K562 (cell line): ENCODE measurements at regions not wholly inside any gene's neighbourhood (a gene's known extent, or its start where the extent isn't known, plus 50 kb on each side); places are given as distances from the start of the nearest gene placed in this dataset.

Experiments used
- ATAC-seq: fragments of 200-7000 bp; cut with Tn5 transposase; 3 replicates; pipeline ENCODE4 v1.9.1; 2020; ENCODE audit warnings: moderate library complexity
- BruUV-seq: library from RNA; stranded (reverse); fragments of 400-500 nt; replicated peaks from 2 replicates; lab custom pipeline; 2021; lab: Mats Ljungman, UMichigan
- CTCF ChIA-PET: fragments of 300-600 bp; formaldehyde crosslinking; extraction: SDS; loops from one replicate; lab custom pipeline; 2021; ENCODE audit warnings: low intra/inter-chr PET ratio; lab: Yijun Ruan, JAX
- POLR2A ChIA-PET: fragments of 300-600, 350-650 bp; sonication (Branson Sonifier 250); formaldehyde crosslinking; extraction: SDS; loops from one replicate; lab custom pipeline; 2021; ENCODE audit warnings: antibody characterized with exemption, inconsistent platforms; lab: Yijun Ruan, JAX
- DNase-seq, 4 experiments: peaks; one replicate each; pipeline versions ENCODE4 v3.0.0 to v3.0.0-alpha.2; 2011 to 2018; ENCODE audit warnings: low spot score in 3 of 4, mixed read lengths in 3 of 4; ENCODE audit errors: extremely low read depth in 1 of 4
- FAIRE-seq: peaks from 2 replicates; lab custom pipeline; 2011; peaks lifted over from hg19 to GRCh38; lab: Jason Lieb, UNC
- H2AFZ ChIP-seq: 2 replicates; pipeline ENCODE4 v1.6.0; 2011; ENCODE audit warnings: low read depth, low read length, control low read depth, inconsistent platforms
- H3K27ac ChIP-seq: fragments of 200-600 bp; 3 replicates; pipeline ENCODE4 v1.8.0; 2011; ENCODE audit warnings: low read depth, mild to moderate bottlenecking, control low read depth, inconsistent platforms, low read length, moderate library complexity, mixed read lengths; ENCODE audit errors: extremely low read depth
- H3K27me3 ChIP-seq, 2 experiments: fragments of 300-600 bp in 1 of 2; 2 replicates in 1 of 2; 3 replicates in 1 of 2; pipeline versions ENCODE4 v1.6.0 to v1.8.0; 2011; ENCODE audit warnings: inconsistent platforms in 2 of 2, low read length in 2 of 2, mild to moderate bottlenecking in 1 of 2, mixed read lengths in 1 of 2, moderate library complexity in 1 of 2; ENCODE audit not compliant: control insufficient read depth in 2 of 2, insufficient read depth in 2 of 2
- H3K36me3 ChIP-seq: fragments of 300-600 bp; 3 replicates; pipeline ENCODE4 v1.8.0; 2011; ENCODE audit warnings: mild to moderate bottlenecking, low read length, inconsistent platforms; ENCODE audit not compliant: control insufficient read depth, insufficient read depth
- H3K4me1 ChIP-seq, 2 experiments: fragments of 200-600 bp in 1 of 2; replicated peaks in 1 of 2; 2 replicates in 1 of 2; 3 replicates in 1 of 2; pipeline versions ENCODE4 v1.5.1 to v1.8.0; 2011; ENCODE audit warnings: inconsistent platforms in 2 of 2, low read length in 2 of 2, mild to moderate bottlenecking in 1 of 2, mixed read lengths in 1 of 2, moderate library complexity in 1 of 2; ENCODE audit not compliant: control insufficient read depth in 2 of 2, insufficient read depth in 2 of 2
- H3K4me2 ChIP-seq: 2 replicates; pipeline ENCODE4 v1.6.1; 2011; ENCODE audit warnings: low read length, control low read depth, inconsistent platforms, mixed read lengths; ENCODE audit not compliant: insufficient read depth
- H3K4me3 ChIP-seq: fragments of 200-600 bp; sonication (generic), shearing (Covaris generic); 2 replicates; pipeline ENCODE4 v1.5.1; 2016; ENCODE audit warnings: control low read depth, inconsistent platforms
- H3K79me2 ChIP-seq: fragments of 200-600 bp; 3 replicates; pipeline ENCODE4 v1.8.0; 2011; ENCODE audit warnings: low read length, inconsistent platforms; ENCODE audit not compliant: control insufficient read depth, insufficient read depth
- H3K9ac ChIP-seq, 2 experiments: 2 replicates each; pipeline versions ENCODE4 v1.6.0 to v1.6.1; 2011; ENCODE audit warnings: low read depth in 2 of 2, low read length in 2 of 2, control low read depth in 1 of 2, inconsistent platforms in 1 of 2, mild to moderate bottlenecking in 1 of 2, mixed read lengths in 1 of 2; ENCODE audit not compliant: insufficient read depth in 1 of 2
- H3K9me1 ChIP-seq: one replicate; pipeline ENCODE4 v1.6.0; 2011; ENCODE audit warnings: inconsistent platforms, mild to moderate bottlenecking, low read length, moderate library complexity; ENCODE audit not compliant: control insufficient read depth, insufficient read depth
- H3K9me3 ChIP-seq: replicated peaks from 2 replicates; pipeline ENCODE4 v1.5.1; 2011; ENCODE audit warnings: low read depth, low read length, inconsistent platforms; ENCODE audit not compliant: control insufficient read depth, insufficient read depth
- H4K20me1 ChIP-seq: replicated peaks from 2 replicates; pipeline ENCODE4 v1.6.1; 2011; ENCODE audit warnings: low read length, inconsistent platforms, mixed read lengths; ENCODE audit not compliant: control insufficient read depth, insufficient read depth
- CBX1 ChIP-seq: sonication (generic); IDR thresholded peaks from 2 replicates; pipeline ENCODE4 v1.6.1; 2016; ENCODE audit warnings: antibody characterized with exemption, low read depth, mild to moderate bottlenecking
- ELF2 ChIP-seq: fragments of 250-450 bp; sonication (Bioruptor Pico); IDR thresholded peaks from 2 replicates; pipeline ENCODE4 v1.5.0; 2021; ENCODE audit warnings: mild to moderate bottlenecking
- EP300 ChIP-seq: IDR thresholded peaks from 2 replicates; pipeline ENCODE4 v1.6.1; 2012; ENCODE audit warnings: low read length, improper control_type of control experiment
- ETV6 ChIP-seq, 3 experiments: fragments of 150-350 bp in 1 of 3; sonication (generic) in 1 of 3; formaldehyde crosslinking in 1 of 3; IDR thresholded peaks; 2 replicates each; pipeline versions ENCODE4 v1.6.1 to v1.8.0; 2014 to 2022; ENCODE audit warnings: borderline replicate concordance in 2 of 3, low read depth in 2 of 3, antibody characterized with exemption in 1 of 3, low read length in 1 of 3, mild to moderate bottlenecking in 1 of 3, missing genetic modification reagents in 1 of 3
- FUS ChIP-seq: fragments of 200-400 bp; formaldehyde crosslinking; optimal IDR thresholded peaks from 2 replicates; pipeline ENCODE3; 2017; ENCODE audit warnings: low read depth, low read length
- HLTF ChIP-seq: fragments of 450-650 bp; IDR thresholded peaks from 2 replicates; pipeline ENCODE4 v1.6.1; 2016
- HSF4 ChIP-seq: fragments of 250-450 bp; sonication (Bioruptor Pico); IDR thresholded peaks from 2 replicates; pipeline ENCODE4 v2.1.2; 2022; ENCODE audit warnings: mild to moderate bottlenecking, moderate library complexity, borderline replicate concordance
- JUND ChIP-seq, 2 experiments: IDR thresholded peaks; 2 replicates in 1 of 2; 3 replicates in 1 of 2; pipeline ENCODE4 v1.6.1; 2011; ENCODE audit warnings: borderline replicate concordance in 2 of 2, low read depth in 2 of 2, low read length in 2 of 2, improper control_type of control experiment in 1 of 2, missing biosample characterization in 1 of 2, missing genetic modification characterization in 1 of 2, missing genetic modification reagents in 1 of 2
- PCBP1 ChIP-seq: fragments of 200-400 bp; formaldehyde crosslinking; IDR thresholded peaks from 2 replicates; pipeline ENCODE4 v1.6.1; 2018; ENCODE audit warnings: mild to moderate bottlenecking, low read depth, low read length; ENCODE audit not compliant: poor library complexity, severe bottlenecking
- PCBP2 ChIP-seq: fragments of 200-400 bp; formaldehyde crosslinking; IDR thresholded peaks from 2 replicates; pipeline ENCODE4 v1.6.1; 2018; ENCODE audit warnings: low read length, low read depth, mild to moderate bottlenecking, moderate library complexity; ENCODE audit not compliant: poor library complexity, severe bottlenecking
- SMAD2 ChIP-seq: fragments of 150-350 bp; IDR thresholded peaks from 2 replicates; pipeline ENCODE4 v1.6.1; 2014; ENCODE audit warnings: low read depth, mild to moderate bottlenecking, low read length
- SP2 ChIP-seq: IDR thresholded peaks from 2 replicates; pipeline ENCODE4 v1.6.1; 2011; ENCODE audit warnings: mild to moderate bottlenecking, low read depth, low read length, moderate library complexity; ENCODE audit not compliant: poor library complexity, severe bottlenecking; ENCODE audit errors: extremely low read depth
- TEAD2 ChIP-seq: fragments of 450-650 bp; IDR thresholded peaks from 2 replicates; pipeline ENCODE4 v1.6.1; 2016; ENCODE audit warnings: missing genetic modification characterization, control low read depth, missing compliant biosample characterization
- TFAM ChIP-seq: fragments of 250-450 bp; sonication (Bioruptor Pico); conservative IDR thresholded peaks from 2 replicates; pipeline ENCODE4 v1.5.0; 2021; ENCODE audit warnings: mild to moderate bottlenecking, moderate library complexity
- ZBTB1 ChIP-seq: sonication (generic); formaldehyde crosslinking; IDR thresholded peaks from 2 replicates; pipeline ENCODE4 v1.8.1; 2023; ENCODE audit warnings: missing genetic modification reagents, low read depth, mild to moderate bottlenecking, borderline replicate concordance
- ZBTB43 ChIP-seq: sonication (generic); formaldehyde crosslinking; IDR thresholded peaks from 2 replicates; pipeline ENCODE4 v1.8.0; 2023; ENCODE audit warnings: mild to moderate bottlenecking, missing genetic modification reagents
- ZBTB5 ChIP-seq: fragments of 450-650 bp; IDR thresholded peaks from 2 replicates; pipeline ENCODE4 v1.6.1; 2017; ENCODE audit warnings: antibody characterized with exemption
- ZNF140 ChIP-seq: fragments of 250-450 bp; sonication (Bioruptor Pico); IDR thresholded peaks from 2 replicates; pipeline ENCODE4 v1.8.0; 2021; ENCODE audit warnings: moderate library complexity, mild to moderate bottlenecking, inconsistent platforms
- ZNF274 ChIP-seq: IDR thresholded peaks from 2 replicates; pipeline ENCODE4 v1.6.1; 2011; ENCODE audit warnings: low read depth, mild to moderate bottlenecking, low read length, moderate library complexity, borderline replicate concordance
- ZNF780A ChIP-seq: fragments of 250-450 bp; sonication (Bioruptor Pico); IDR thresholded peaks from 2 replicates; pipeline ENCODE4 v1.5.0; 2021; ENCODE audit warnings: mild to moderate bottlenecking
- WGBS: fragments of 100-300 bp; shearing (Covaris generic); methylation state at CpG from one replicate; pipeline ENCODE4 v1.1.6; 2016; ENCODE audit warnings: low coverage, mixed read lengths; ENCODE audit not compliant: insufficient coverage; ENCODE audit errors: missing lambda C conversion rate; 5-methylcytosine and 5-hydroxymethylcytosine counted together
- in situ Hi-C: fragments of 300-500 bp; cut with MboI; formaldehyde crosslinking; loops from 4 replicates; pipeline ENCODE4 v1.15.0; 2018; ENCODE audit warnings: inconsistent platforms, mixed read lengths
- intact Hi-C: fragments of 100-400 bp; cut with micrococcal nuclease; formaldehyde crosslinking; loops from 2 replicates; pipeline ENCODE4 v1.14.2; 2022

DNA sequence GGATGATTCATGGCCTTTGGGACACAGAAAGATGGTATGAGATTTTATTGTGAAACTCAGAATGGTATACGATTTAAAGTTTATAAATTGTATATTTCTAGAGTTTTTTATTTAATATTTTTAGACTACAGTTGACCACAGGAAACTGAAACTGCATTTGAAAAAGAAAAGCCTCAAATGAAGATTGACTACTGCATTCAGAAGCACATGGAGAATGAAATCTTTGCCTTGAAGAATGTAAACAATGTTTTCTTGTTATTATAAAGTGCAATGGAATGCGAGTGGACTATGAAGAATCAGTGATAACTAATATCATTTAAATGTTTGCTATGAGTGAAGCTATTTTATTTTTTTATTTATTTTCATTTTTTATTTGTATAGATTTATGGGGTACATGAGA is 169.1 kb upstream of the CDH18 start (continued):
- TF ChIP-seq FUS = no peak
- no peak for TF ChIP-seq ZBTB5

DNA sequence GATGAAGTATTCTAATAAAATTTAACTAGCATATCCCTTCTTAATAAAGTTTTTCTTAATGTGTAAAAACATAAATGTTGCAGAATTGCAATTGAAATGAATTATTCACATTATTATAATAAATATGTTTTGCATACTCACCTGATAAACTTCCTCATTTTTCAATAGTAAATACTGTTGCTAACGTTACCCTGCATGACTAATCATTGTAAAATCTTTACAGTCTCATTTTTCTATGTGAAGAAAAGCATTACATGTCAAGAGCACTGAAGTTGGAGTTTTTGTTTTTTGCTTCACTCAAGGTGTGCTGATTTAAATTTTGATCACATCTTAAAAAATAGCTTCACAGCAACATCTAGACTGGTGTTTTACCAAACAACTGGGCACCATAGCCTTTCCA is 157.2 kb upstream of the CDH18 start:
- Histone ChIP-seq H3K9me1 (no peaks in the 10 kb centered on the region), H3K36me3 (no peaks in the 10 kb centered on the region), H4K20me1 (no peaks in the 10 kb centered on the region), H3K27ac (no peak overlapping the region), H3K4me2 (no peak overlapping the region), H3K4me3 (no peak overlapping the region), H3K9ac (no peak overlapping the region), H3K79me2 (no peaks in the 10 kb centered on the region), H3K27me3 (no peaks in the 10 kb centered on the region), H3K4me1 (no peaks in the 10 kb centered on the region), H2AFZ (no peak overlapping the region), H3K9me3 (no peaks in the 10 kb centered on the region)
- intact Hi-C loops (no loop called here), in situ Hi-C loops (no loop called here)
- DNase-seq (no peak), ATAC-seq (no peak), FAIRE-seq (no peak)
- ChIA-PET POLR2A (no interaction called here), CTCF (no interaction called here)
- TF ChIP-seq SMAD2 (no peak), PCBP1 (no peak), ZNF274 (no peak), PCBP2 (no peak), ETV6 (IDR thresholded peaks at IDR 0.05; ENCODE audit: borderline replicate concordance in 1 of 2, low read depth in 2 of 2, low read length in 1 of 2) (no peak), ETV6 (CRISPR knock-in tag; IDR thresholded peaks at IDR 0.05; ENCODE audit: borderline replicate concordance) (no peak), ZNF780A (CRISPR knock-in tag) (no peak), TFAM (CRISPR knock-in tag) (no peak), ZNF140 (no peak), HSF4 (no peak), TEAD2 (tag) (no peak), JUND (IDR thresholded peaks at IDR 0.05; ENCODE audit: borderline replicate concordance, low read depth, low read length) (no peak), JUND (tag; IDR thresholded peaks at IDR 0.05; ENCODE audit: borderline replicate concordance, low read depth, low read length) (no peak), ZBTB1 (no peak), ZBTB43 (CRISPR knock-in tag) (no peak), CBX1 (no peak), SP2 (no peak), HLTF (no peak), EP300 (no peak), ELF2 (CRISPR knock-in tag) (no peak)
- WGBS = 0% methylated on average over 1 of the region's 1 CpG
- no TSS peak for BruUV-seq
